ENCODE measurements at regions not wholly inside any gene's neighbourhood (a gene's known extent, or its start where the extent isn't known, plus 50 kb on each side); places are given as distances from the start of the nearest gene placed in this dataset.

DNA sequence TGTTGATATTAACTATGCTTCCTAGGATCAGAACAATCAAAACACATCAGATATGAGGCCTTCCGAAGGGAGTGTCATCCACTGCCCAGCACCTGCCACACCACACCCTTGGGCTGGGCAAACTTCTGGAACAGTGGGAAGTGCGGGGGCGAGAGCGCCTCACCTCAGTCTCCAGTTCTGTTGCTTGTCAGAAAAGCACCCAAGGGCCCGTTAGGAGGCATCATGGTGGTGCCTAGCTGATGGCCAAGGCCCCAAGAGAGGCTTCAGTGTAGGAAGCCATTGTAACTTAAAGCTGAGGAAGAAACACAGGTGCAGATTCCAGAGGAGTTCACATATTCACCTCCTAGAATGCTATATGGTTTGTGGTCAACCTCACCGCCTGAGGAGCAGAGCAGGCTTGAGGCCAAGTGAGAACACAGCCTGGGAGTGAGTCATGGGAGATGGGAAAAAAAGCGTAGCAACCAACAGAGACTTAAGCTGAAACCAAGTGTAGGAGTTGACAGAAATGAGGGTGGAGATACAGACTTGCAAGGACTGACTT lies 85.1 kb upstream of the ATL2 start:
- TF ChIP-seq EZH2 (IDR thresholded peaks at IDR 0.05; ENCODE audit: borderline replicate concordance, low read depth, low read length, severe bottlenecking), result no peak
- TF ChIP-seq, protein P1, sequence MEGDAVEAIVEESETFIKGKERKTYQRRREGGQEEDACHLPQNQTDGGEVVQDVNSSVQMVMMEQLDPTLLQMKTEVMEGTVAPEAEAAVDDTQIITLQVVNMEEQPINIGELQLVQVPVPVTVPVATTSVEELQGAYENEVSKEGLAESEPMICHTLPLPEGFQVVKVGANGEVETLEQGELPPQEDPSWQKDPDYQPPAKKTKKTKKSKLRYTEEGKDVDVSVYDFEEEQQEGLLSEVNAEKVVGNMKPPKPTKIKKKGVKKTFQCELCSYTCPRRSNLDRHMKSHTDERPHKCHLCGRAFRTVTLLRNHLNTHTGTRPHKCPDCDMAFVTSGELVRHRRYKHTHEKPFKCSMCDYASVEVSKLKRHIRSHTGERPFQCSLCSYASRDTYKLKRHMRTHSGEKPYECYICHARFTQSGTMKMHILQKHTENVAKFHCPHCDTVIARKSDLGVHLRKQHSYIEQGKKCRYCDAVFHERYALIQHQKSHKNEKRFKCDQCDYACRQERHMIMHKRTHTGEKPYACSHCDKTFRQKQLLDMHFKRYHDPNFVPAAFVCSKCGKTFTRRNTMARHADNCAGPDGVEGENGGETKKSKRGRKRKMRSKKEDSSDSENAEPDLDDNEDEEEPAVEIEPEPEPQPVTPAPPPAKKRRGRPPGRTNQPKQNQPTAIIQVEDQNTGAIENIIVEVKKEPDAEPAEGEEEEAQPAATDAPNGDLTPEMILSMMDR (IDR thresholded peaks at IDR 0.05; ENCODE audit: extremely low read depth in 1 of 2, insufficient read depth in 1 of 2, low read depth in 1 of 2, low read length in 2 of 2), result no peak
